IPS-18c (cell line): ENCODE measurements at regions not wholly inside any gene's neighbourhood (a gene's known extent, or its start where the extent isn't known, plus 50 kb on each side); places are given as distances from the start of the nearest gene placed in this dataset.

Experiments
- H3K4me3 ChIP-seq: 2 replicates; pipeline ENCODE4 v1.7.0; 2013; ENCODE audit warnings: low read depth, mild to moderate bottlenecking, low read length, moderate library complexity; ENCODE audit not compliant: insufficient read depth
- H3K9me3 ChIP-seq: one replicate; pipeline ENCODE4 v1.6.1; 2013; ENCODE audit warnings: mild to moderate bottlenecking, low read length, moderate library complexity; ENCODE audit not compliant: control insufficient read depth, insufficient read depth

DNA sequence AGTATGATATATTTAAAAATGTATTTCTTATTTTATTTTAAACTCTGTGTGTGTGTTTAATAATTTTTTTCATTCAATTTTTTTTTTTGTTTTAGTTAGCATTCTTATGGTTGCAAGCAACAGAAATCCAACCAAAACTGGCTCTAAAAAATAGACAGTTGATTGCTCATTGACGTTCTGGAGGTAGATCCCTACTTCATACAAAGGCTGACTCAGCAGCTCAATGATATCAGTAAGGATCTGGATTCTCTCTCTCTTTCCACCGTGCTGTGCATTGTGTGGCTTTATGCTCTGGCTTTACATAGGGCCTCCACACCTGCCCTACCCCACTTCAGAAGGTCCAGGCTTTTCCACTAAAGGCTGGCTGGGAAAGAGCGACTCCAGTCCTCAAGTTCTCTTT, 117.8 kb downstream of the UCHL1 start:
- no peaks in the 10 kb centered on the region for H3K9me3 ChIP-seq

DNA sequence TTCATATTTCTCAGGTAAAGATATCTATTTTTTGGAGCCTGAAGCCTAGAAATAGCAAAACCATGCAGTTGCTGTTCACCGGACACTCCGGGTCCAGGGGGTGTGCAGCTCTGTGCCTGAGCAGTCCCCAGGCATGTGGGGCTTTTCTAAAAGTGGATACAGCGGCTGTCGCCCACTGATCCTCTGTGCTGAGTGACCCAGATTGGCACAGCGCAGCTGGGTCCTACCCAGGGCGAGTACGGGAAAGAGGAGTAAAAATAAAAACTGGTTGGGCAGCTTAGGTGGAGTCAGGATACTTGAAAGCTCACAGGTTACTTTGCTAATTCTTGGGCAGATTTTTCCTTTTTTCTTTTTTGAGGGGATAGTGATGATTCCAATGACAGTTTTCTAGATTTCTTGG, 118.8 kb downstream of the UCHL1 start:
- no peak overlapping the region for H3K4me3 ChIP-seq
- no peaks in the 10 kb centered on the region for H3K9me3 ChIP-seq

More for the DNA sequence above, 117.8 kb downstream of the UCHL1 start:
- H3K4me3 ChIP-seq = no peak overlapping the region

DNA sequence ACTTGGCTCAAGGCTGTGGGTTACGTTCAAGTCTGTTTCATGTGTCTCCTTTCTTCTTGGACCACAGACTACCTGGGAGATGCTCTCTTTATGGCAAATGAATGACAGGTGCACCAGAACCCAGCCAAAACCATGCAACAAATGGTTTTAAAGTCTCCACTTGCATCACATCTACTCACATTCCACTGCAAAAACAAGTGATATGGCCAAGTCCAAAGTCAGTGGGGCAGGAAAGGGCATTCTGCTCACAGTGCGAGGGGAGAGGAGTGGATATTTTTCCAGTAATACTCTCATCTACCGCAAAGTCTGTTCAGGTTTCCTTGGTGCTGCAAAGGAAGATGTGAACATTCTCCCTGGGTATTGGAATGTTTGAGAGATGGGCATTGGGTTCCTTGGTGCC, 120.5 kb downstream of the UCHL1 start:
- H3K4me3 ChIP-seq = no peak overlapping the region

DNA sequence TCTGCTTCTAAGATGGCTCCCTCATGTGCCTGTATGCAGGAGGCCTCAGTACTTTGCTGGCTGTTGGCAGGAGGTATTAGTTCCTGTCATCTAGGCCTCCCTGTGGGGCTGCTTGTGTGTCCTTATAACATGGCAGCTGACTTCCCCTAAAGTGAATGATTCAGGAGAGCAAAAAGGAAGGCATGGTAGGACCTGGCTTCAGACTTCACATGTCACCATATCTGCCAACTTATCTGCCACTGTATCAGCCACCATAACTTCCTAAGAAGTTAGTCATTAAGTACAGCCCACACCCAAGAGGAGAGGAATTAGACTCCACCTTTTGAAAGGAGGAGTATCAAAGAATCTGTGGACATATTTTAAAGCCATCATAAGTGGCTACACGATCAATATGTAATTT, 122.5 kb downstream of the UCHL1 start:
- Histone ChIP-seq H3K9me3 (no peaks in the 10 kb centered on the region), H3K4me3 (no peak overlapping the region)

More for the DNA sequence above, 120.5 kb downstream of the UCHL1 start:
- H3K9me3 ChIP-seq = no peaks in the 10 kb centered on the region

DNA sequence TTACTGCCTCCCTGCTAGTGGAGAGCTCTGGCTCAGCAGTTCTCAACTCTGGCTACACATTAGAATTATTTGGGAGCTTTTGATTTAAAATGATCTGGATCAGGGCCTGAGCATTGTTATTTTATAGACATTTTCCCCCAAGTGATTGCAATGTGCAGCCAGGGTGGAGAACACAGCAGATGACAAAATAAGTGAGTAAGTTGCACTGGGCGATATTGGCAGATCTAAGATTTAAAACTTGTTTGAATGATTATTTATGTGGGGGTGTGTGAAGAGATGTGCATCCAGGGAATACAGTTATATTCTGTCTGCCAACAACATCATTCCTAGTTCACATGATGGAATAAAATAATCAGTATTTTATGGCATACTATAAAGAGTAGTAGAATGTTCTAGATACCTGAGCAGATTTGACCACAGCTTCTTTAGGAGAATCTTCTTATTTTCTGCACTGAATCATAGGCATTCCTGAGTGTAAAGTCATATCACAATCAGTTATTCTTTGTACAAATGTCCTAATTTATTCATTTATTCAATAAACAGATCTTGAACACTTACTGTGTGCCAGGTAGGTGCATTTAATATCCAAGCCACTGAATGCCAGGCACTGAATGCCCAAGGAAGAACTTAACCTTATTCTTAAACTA, 123.9 kb downstream of the UCHL1 start:
- Histone ChIP-seq H3K4me3 (no peak overlapping the region), H3K9me3 (no peaks in the 10 kb centered on the region)

DNA sequence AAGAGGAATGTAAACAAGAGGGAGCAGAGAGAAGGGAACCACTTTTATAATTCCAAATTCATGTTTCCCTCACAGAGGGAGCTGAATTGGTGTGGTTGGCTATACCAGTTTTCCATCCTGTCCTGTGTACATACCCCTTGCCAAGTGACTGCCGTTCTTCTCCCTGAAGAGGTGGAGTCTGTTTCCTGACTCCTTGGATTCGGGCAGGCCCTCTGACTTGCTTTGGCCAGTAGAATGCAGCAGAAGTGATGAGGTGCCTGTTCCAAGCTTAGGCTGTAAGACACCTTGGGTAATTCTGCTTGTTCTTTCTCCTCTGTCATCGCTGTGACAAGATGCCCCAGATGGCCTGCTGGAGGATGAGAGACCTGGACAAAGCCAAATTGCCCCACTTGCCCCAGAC, 124.7 kb downstream of the UCHL1 start:
- Histone ChIP-seq H3K9me3 (no peaks in the 10 kb centered on the region), H3K4me3 (no peak overlapping the region)

DNA sequence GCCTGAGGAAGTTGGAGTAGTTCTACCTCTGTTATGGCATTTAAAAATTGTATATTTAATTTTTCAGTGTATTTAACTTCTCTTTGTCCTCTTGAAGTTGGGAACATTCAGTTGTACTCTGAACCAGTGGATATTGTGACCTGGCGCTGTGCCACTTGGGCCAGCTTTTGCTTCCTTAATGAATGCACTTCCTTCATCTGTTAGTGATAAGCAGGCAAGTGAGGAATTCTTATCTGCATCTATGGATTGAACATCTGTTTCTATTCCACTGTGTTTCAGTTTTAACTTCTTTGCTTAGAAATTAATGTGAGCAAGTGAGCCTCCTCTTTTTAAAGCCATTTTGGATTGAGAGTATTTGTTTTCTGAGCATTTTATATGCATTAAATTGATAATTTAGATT, 128.3 kb downstream of the UCHL1 start:
- H3K4me3 ChIP-seq = no peak overlapping the region

DNA sequence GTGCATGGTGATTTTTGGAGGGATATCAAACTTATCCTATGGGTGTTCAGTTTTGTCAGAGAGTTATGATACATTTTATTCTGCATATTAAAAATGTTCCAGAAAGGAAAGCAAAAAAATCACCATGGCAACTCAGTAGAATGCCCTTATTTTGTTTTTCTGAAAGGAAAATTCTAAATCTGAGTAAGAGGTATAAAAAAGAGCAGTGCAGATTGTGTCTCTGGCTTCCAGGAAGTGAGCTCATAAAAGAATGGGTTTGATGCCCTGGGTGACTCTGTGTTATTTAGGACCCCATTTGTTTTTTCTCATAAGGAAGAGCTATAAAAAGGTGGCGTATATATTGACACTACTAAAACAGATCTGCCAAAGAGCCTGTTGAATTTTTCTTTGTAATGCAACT, 128.8 kb downstream of the UCHL1 start:
- Histone ChIP-seq H3K9me3 (no peaks in the 10 kb centered on the region), H3K4me3 (no peak overlapping the region)

More for the DNA sequence above, 128.3 kb downstream of the UCHL1 start:
- H3K9me3 ChIP-seq = no peaks in the 10 kb centered on the region

DNA sequence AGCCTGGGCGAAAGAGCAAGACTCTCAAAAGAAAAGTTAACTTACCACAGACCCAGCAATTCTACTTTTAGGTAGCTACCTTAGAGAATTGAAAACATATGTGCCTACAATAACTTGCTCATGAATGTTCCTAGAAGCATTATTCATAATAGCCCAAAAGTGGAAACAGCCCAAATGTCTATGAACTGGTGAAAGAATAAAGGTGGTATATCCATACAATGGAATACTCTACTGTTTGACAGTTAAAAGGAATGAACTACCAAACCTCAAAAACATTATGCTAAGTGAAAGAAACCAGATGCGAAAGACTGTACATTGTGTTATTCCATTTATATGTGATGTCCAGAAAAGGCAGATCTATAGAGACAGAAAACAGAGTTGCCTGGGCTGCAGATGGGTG, 131.4 kb downstream of the UCHL1 start:
- Histone ChIP-seq H3K9me3 (no peaks in the 10 kb centered on the region), H3K4me3 (no peak overlapping the region)

DNA sequence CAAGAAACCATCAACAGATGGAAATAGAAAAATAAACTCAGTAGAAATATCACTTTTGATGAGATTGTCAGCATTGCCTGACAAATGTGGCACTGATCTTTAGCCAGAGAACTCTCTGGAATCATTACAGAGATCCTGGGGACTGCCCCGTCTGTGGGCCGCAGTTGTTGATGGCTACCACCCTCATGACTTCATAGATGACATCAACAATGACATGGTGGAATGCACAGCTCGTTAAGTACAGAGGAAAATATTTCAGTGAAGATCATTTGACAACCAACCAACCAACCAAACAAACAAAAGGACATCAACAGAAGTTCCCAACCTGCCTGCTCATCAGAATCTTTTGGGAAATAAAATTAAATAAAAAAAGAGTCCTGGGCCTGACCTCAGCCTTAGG, 132.6 kb downstream of the UCHL1 start:
- Histone ChIP-seq H3K4me3 (no peak overlapping the region), H3K9me3 (no peaks in the 10 kb centered on the region)

DNA sequence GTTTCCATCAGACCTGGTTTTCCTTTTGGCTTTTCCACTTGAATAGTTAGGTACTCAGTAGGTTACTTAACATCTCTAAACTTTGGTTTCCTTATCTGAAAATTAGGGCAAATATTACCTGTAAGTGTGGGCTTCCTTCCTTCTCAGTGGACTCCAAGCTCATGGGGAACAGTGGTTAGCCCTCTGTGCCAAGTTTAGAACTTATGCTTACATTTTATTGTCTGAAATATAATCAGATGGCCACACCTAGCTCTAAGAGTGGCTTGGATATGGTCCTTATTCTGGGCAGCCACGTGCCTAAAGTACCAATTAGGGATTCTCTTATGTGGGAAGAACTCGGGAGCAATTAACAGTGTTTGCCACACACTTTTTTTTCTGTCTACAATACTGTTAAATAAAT, 133.9 kb downstream of the UCHL1 start:
- H3K4me3 ChIP-seq = no peak overlapping the region
- no peaks in the 10 kb centered on the region for H3K9me3 ChIP-seq

DNA sequence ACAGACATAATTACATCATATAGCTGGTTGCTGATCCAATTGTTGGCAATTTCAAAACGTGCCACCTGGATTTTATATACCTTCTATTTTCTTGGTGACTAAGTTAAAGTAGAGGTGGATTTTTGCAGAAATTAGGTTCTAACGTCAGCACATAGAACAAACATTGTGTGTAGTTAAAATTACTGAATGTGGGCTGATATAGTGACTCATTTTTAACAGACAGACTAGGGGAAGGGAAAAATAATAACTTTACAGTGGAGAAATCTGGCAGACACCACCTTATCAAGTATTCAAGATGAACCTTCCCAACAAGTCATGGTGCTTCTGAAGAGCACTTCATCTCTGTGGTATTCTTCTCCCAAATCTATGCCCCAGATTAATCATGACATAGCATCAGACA, 134.5 kb downstream of the UCHL1 start:
- H3K4me3 ChIP-seq = no peak overlapping the region
- H3K9me3 ChIP-seq = no peaks in the 10 kb centered on the region

DNA sequence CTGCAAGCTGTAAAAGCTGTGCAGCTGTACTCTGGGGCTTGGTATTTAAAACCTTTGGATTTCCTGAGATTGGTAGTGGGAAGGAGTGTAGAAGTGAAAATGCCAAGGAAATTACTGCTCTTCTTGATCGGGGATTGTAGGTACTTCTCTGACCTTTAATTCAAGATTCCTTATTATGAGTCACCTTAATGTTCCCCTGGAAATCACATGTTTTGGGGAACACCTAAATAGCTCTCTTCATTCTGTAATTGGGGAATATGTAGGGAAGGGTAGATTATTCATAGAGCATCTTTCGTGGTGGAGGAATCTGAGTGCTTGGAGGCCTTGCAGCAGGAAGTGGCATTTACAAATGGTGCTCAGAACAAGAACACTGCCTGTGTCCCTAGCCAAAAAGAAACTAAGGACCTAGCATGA, 137.8 kb downstream of the UCHL1 start:
- Histone ChIP-seq H3K4me3 (no peak overlapping the region), H3K9me3 (no peaks in the 10 kb centered on the region)

DNA sequence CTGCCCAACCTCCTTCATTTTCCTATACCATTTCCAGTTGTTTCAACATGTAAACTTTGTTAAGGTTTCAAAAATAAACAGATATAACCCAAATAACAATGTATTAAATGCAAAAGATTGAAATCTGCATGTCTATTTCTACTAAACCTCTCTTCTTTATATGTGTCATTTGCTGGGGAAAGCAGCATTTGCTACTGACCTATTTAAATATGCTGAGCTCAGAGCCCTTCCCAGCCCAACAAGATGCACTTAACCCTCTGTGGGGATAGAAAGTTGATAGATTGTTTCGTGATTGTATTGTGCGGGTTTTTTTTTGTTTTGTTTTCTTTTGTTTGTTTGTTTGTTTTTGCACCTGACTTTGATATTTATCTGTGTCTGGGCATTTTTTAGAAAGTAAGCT, 139.5 kb downstream of the UCHL1 start:
- no peaks in the 10 kb centered on the region for H3K9me3 ChIP-seq
- no peak overlapping the region for H3K4me3 ChIP-seq

DNA sequence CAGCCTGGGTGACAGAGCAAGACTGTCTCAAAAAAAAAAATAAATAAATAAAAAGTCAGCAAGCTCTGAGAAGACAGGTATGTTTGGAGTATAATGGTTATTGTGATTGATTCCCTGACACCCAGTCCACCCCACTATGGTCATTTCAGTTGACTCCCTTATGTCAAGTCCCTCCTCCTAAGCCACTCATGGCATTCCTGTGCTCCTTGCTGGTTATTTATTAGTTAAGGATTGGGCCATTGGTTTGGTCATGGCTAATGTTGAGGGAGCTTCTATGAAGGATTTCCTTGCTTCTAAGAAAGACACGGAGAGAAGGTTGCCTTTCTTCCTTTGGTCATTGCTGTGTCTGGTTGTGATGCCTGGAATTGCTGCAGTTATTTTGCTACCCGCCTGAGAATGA, 140.1 kb downstream of the UCHL1 start:
- no peaks in the 10 kb centered on the region for H3K9me3 ChIP-seq
- H3K4me3 ChIP-seq = no peak overlapping the region

DNA sequence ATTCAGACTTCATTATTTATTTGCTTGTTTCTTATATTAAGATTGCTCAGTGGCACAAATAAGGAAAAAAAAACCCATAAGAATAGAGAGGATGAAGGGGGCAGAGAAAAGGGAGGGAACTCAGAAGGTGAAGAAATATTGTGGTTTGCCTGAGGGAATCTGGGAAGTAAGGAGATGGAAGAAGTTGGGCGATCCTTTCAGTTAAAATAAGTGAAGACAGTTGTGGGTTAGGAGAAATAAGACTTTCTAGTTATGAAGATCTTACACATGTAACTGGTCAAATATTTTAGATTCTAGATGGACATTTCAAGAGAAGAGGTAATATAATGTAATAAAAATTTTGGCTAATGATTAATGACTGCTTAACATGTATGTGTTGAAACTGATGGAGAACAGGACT, 138.7 kb upstream of the LIMCH1 start:
- Histone ChIP-seq H3K4me3 (no peak overlapping the region), H3K9me3 (no peaks in the 10 kb centered on the region)

DNA sequence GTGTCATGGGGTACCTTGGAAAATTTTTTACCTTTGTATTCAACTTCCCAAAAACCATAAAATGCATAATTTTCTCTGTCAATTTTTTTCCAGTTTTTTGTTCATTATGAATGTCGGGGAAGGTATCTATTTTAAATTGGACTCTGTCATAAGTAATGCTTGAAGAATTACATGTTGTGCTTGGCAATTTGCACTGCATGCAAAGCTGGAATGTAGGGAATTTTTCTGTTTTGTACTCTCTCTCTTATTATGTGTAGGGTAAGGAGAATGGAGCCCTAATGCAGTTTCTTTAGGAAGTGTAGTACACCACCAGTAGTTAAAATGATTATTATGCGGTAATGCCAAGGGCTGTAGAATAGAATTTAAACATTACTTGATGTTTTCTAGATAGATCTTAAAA, 137.7 kb upstream of the LIMCH1 start:
- no peaks in the 10 kb centered on the region for H3K9me3 ChIP-seq
- no peak overlapping the region for H3K4me3 ChIP-seq

DNA sequence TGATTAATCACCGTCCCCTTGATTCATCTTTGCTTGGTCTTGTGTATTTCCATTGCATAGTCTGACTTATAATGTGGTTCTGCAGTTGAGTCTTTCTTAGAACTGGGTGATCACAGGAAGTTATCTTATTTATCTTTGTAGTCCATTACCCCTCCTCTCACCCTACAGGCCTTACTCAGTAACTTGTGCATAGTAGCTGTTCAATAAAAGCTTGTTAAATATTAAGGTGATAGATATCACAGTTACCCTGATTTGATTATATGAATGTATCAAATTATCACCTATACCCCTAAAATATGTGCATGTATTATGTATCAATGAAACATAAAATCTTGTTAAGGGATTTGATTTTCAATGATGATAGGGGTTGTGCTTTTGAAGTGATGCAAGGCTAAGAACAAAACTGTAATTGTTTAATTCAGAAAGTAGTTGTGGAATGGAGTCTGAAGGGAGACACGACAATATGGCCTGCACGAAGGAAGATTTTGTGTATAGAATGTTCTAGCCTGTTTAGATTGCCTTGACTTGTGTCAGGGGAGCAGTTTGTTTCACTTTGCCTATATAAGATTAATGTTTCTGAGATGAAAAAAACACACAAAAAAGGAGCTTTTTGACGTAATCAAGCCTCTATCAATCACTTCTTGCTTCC, 132.4 kb upstream of the LIMCH1 start:
- Histone ChIP-seq H3K9me3 (no peaks in the 10 kb centered on the region), H3K4me3 (no peak overlapping the region)

DNA sequence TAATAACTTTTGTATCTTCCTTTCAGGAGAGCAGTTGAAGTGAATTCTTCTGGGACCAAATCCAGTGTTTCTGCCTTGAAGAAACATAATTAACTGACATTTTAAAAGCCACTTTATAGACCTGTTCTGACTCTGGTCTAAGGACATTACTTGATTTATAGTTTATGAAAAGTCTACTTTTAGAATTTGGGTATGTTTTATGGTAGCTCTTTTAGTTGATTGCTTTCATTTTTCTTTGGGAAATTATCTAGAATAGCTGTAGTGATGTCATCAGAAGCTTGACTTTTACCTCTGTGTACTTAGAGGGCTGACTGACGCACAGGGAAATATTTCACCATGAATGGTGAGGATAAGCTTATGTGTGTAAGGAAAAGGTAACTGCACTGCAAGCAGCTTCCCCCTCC, 131.8 kb upstream of the LIMCH1 start:
- no peak overlapping the region for H3K4me3 ChIP-seq
- H3K9me3 ChIP-seq = no peaks in the 10 kb centered on the region
